GM12878 (cell line): ENCODE measurements at regions not wholly inside any gene's neighbourhood (a gene's known extent, or its start where the extent isn't known, plus 50 kb on each side); places are given as distances from the start of the nearest gene placed in this dataset.

Experiments used
- ATAC-seq: fragments of 200-7000 bp; cut with Tn5 transposase; 3 replicates; pipeline ENCODE4 v1.9.1; 2020; ENCODE audit warnings: mild to moderate bottlenecking, moderate library complexity
- BruUV-seq: library from RNA; stranded (reverse); fragments of 400-500 nt; replicated peaks from 2 replicates; lab custom pipeline; 2021; lab: Mats Ljungman, UMichigan
- CTCF ChIA-PET: fragments of 300-600 bp; sonication (Branson Sonifier 250); formaldehyde crosslinking; extraction: SDS; loops from one replicate; lab custom pipeline; 2021; ENCODE audit warnings: inconsistent platforms; lab: Yijun Ruan, JAX
- POLR2A ChIA-PET: fragments of 350-600 bp; formaldehyde crosslinking; extraction: SDS; loops from one replicate; lab custom pipeline; 2021; ENCODE audit warnings: inconsistent platforms; lab: Charles Lee
- RAD21 ChIA-PET: fragments of 300-600 bp; sonication (Branson Sonifier 250); formaldehyde crosslinking; loops from one replicate; lab custom pipeline; 2023; ENCODE audit warnings: antibody characterized with exemption; ENCODE audit not compliant: unreplicated experiment; lab: Charles Lee
- SMC1A ChIA-PET: fragments of 300-600 bp; sonication (Branson Sonifier 250); formaldehyde crosslinking; loops from one replicate; lab custom pipeline; 2023; ENCODE audit not compliant: unreplicated experiment, uncharacterized antibody; lab: Charles Lee
- DNase-seq: peaks from one replicate; pipeline ENCODE4 v3.0.0-alpha.2; 2011; ENCODE audit warnings: low read depth, low spot score
- FAIRE-seq: peaks from 3 replicates; lab custom pipeline; 2011; peaks lifted over from hg19 to GRCh38; lab: Jason Lieb, UNC
- H2AFZ ChIP-seq: 2 replicates; pipeline ENCODE4 v1.6.0; 2011; ENCODE audit warnings: low read depth, low read length, control low read depth; ENCODE audit not compliant: control insufficient read depth
- H3K27ac ChIP-seq: 2 replicates; pipeline ENCODE4 v1.5.1; 2011; ENCODE audit warnings: control low read depth; ENCODE audit not compliant: control insufficient read depth, insufficient read depth
- H3K27me3 ChIP-seq, 2 experiments: replicated peaks in 1 of 2; 2 replicates each; pipeline versions ENCODE4 v1.6.0 to v1.6.1; 2011; ENCODE audit warnings: low read length in 1 of 2; ENCODE audit not compliant: control insufficient read depth in 2 of 2, insufficient read depth in 2 of 2
- H3K36me3 ChIP-seq, 2 experiments: 2 replicates each; pipeline ENCODE4 v1.5.1; 2011; ENCODE audit warnings: low read length in 1 of 2; ENCODE audit not compliant: control insufficient read depth in 2 of 2, insufficient read depth in 2 of 2
- H3K4me1 ChIP-seq: 2 replicates; pipeline ENCODE4 v1.6.1; 2011; ENCODE audit warnings: mild to moderate bottlenecking, low read length, moderate library complexity, mixed read lengths; ENCODE audit not compliant: control insufficient read depth, insufficient read depth
- H3K4me2 ChIP-seq: 2 replicates; pipeline ENCODE4 v1.6.0; 2011; ENCODE audit warnings: control low read depth; ENCODE audit not compliant: control insufficient read depth, insufficient read depth
- H3K4me3 ChIP-seq: fragments of 200-600 bp; sonication (generic); 2 replicates; pipeline ENCODE4 v1.5.1; 2016
- H3K79me2 ChIP-seq: 2 replicates; pipeline ENCODE4 v1.6.0; 2011; ENCODE audit warnings: low read length; ENCODE audit not compliant: control insufficient read depth, insufficient read depth
- H3K9ac ChIP-seq: 2 replicates; pipeline ENCODE4 v1.8.0; 2011; ENCODE audit warnings: low read length, control low read depth, mixed read lengths; ENCODE audit not compliant: control insufficient read depth, insufficient read depth
- H3K9me3 ChIP-seq: replicated peaks from 3 replicates; pipeline ENCODE4 v1.5.1; 2011; ENCODE audit warnings: mild to moderate bottlenecking, low read length; ENCODE audit not compliant: control insufficient read depth, insufficient read depth
- H4K20me1 ChIP-seq: 2 replicates; pipeline ENCODE4 v1.6.0; 2011; ENCODE audit not compliant: control insufficient read depth, insufficient read depth
- BHLHE40 ChIP-seq, 2 experiments: fragments of 450-650 bp in 1 of 2; IDR thresholded peaks; 2 replicates each; pipeline ENCODE4 v1.6.1; 2011 to 2017; ENCODE audit warnings: low read depth in 2 of 2, borderline replicate concordance in 1 of 2, improper control_type of control experiment in 1 of 2, low read length in 1 of 2, mild to moderate bottlenecking in 1 of 2
- BMI1 ChIP-seq: fragments of 450-650 bp; IDR thresholded peaks from 2 replicates; pipeline ENCODE4 v1.6.1; 2016; ENCODE audit warnings: mild to moderate bottlenecking, moderate library complexity, borderline replicate concordance
- CBX3 ChIP-seq: fragments of 200-600 bp; sonication (generic); IDR thresholded peaks from 2 replicates; pipeline ENCODE4 v1.6.1; 2016; ENCODE audit warnings: low read depth, borderline replicate concordance
- ELK1 ChIP-seq: IDR thresholded peaks from 2 replicates; pipeline ENCODE4 v1.6.1; 2012; ENCODE audit warnings: low read depth, low read length, improper control_type of control experiment
- EP300 ChIP-seq, 2 experiments: fragments of 150-350 bp in 1 of 2; IDR thresholded peaks; 2 replicates each; pipeline ENCODE4 v1.6.1; 2011 to 2012; ENCODE audit warnings: low read depth in 2 of 2, low read length in 2 of 2, borderline replicate concordance in 1 of 2, improper control_type of control experiment in 1 of 2, inconsistent platforms in 1 of 2; ENCODE audit not compliant: control insufficient read depth in 1 of 2
- KDM1A ChIP-seq: fragments of 200-600 bp; sonication (generic); IDR thresholded peaks from 2 replicates; pipeline ENCODE4 v1.6.1; 2016; ENCODE audit warnings: borderline replicate concordance
- KLF5 ChIP-seq: fragments of 450-650 bp; IDR thresholded peaks from 2 replicates; pipeline ENCODE4 v1.6.1; 2014; ENCODE audit warnings: mild to moderate bottlenecking; ENCODE audit not compliant: partially characterized antibody
- SUPT20H ChIP-seq: IDR thresholded peaks from 2 replicates; pipeline ENCODE4 v1.6.1; 2011; ENCODE audit warnings: low read depth, mild to moderate bottlenecking, low read length, moderate library complexity, borderline replicate concordance; ENCODE audit not compliant: control insufficient read depth
- WGBS: methylation state at CpG from one replicate; pipeline ENCODE4 v1.1.6; 2016; ENCODE audit warnings: low lambda C conversion rate; ENCODE audit not compliant: insufficient replicate concordance, insufficient coverage; ENCODE audit errors: missing lambda C conversion rate; 5-methylcytosine and 5-hydroxymethylcytosine counted together
- in situ Hi-C: fragments of 300-500 bp; cut with MboI; formaldehyde crosslinking; loops from 9 replicates; pipeline ENCODE4 v1.14.3; 2018; ENCODE audit warnings: mixed read lengths
- intact Hi-C: fragments of 100-400 bp; cut with micrococcal nuclease; formaldehyde crosslinking; loops from one replicate; pipeline ENCODE4 v1.14.2; 2022; ENCODE audit not compliant: unreplicated experiment

GRCh38 chr6:140874066-140874465 is 1258.7 kb upstream of the GJE1 start:
- 44% methylated on average over 3 of the region's 3 CpGs for WGBS
- Histone ChIP-seq H4K20me1 (no peaks in the 10 kb centered on the region), H3K9ac (no peak overlapping the region), H3K79me2 (no peaks in the 10 kb centered on the region), H3K4me1 (no peaks in the 10 kb centered on the region), H2AFZ (no peak overlapping the region), H3K36me3 (no peaks in the 10 kb centered on the region), H3K4me3 (no peak overlapping the region)
- no TSS peak for BruUV-seq
- intact Hi-C loops: no loop called here
- FAIRE-seq (no peak), DNase-seq (no peak)
- POLR2A ChIA-PET: interaction anchor here (0.6 kb wide), 1 partner anchor 63 kb away, joined by 9 read pairs; no protein-coding TSS in a partner anchor
- RAD21 ChIA-PET: no interaction called here
- TF ChIP-seq BHLHE40 (IDR thresholded peaks at IDR 0.05; ENCODE audit: borderline replicate concordance in 1 of 2, low read depth in 2 of 2, low read length in 1 of 2) (no peak), KDM1A (no peak), ELK1 (no peak), CBX3 (no peak), SUPT20H (no peak), KLF5 (no peak), BMI1 (no peak), EP300 (IDR thresholded peaks at IDR 0.05; ENCODE audit: borderline replicate concordance in 1 of 2, control insufficient read depth in 1 of 2, low read depth in 2 of 2, low read length in 2 of 2) (no peak)
- TF ChIP-seq, all 136 proteins: peak for 0
- Histone ChIP-seq H3K27ac (no peak overlapping the region), H3K4me2 (no peak overlapping the region), H3K9me3 (no peaks in the 10 kb centered on the region; the same call in 2 of the 3 replicates), H3K27me3 (no peaks in the 10 kb centered on the region)
- ChIA-PET CTCF (interaction anchor here (1.4 kb wide), 1 partner anchor 15 kb away, joined by 4 read pairs; no protein-coding TSS in a partner anchor), SMC1A (interaction anchor here (1.4 to 1.5 kb wide), 2 partner anchors 7 to 18 kb away, joined by 4 to 5 read pairs; no protein-coding TSS in a partner anchor)
- no peak for ATAC-seq
- in situ Hi-C loops: no loop called here
